Hepatocyte (in vitro differentiated cells): ENCODE measurements at regions not wholly inside any gene's neighbourhood (a gene's known extent, or its start where the extent isn't known, plus 50 kb on each side); places are given as distances from the start of the nearest gene placed in this dataset.

Experiments
- DNase-seq: peaks from one replicate; pipeline ENCODE4 v3.0.0-alpha.2; 2016; ENCODE audit warnings: low spot score
- H2AFZ ChIP-seq: fragments of 200-600 bp; sonication (generic); 2 replicates; pipeline ENCODE4 v1.6.0; 2016; ENCODE audit warnings: antibody characterized with exemption, mild to moderate bottlenecking
- H3K27ac ChIP-seq: fragments of 200-600 bp; sonication (generic); 2 replicates; pipeline ENCODE4 v1.5.1; 2016; ENCODE audit warnings: mild to moderate bottlenecking
- H3K27me3 ChIP-seq: fragments of 200-600 bp; sonication (generic); 2 replicates; pipeline ENCODE4 v1.6.1; 2016
- H3K36me3 ChIP-seq: fragments of 200-600 bp; sonication (generic); replicated peaks from 2 replicates; pipeline ENCODE4 v1.5.1; 2016; ENCODE audit warnings: low read depth; ENCODE audit not compliant: insufficient read depth
- H3K4me1 ChIP-seq: fragments of 200-600 bp; sonication (generic); 2 replicates; pipeline ENCODE4 v1.5.1; 2016; ENCODE audit warnings: mild to moderate bottlenecking, moderate library complexity; ENCODE audit not compliant: insufficient read depth
- H3K4me2 ChIP-seq: fragments of 200-600 bp; sonication (generic); 2 replicates; pipeline ENCODE4 v1.6.0; 2016
- H3K4me3 ChIP-seq: fragments of 200-600 bp; sonication (generic); 2 replicates; pipeline ENCODE4 v1.5.1; 2016; ENCODE audit warnings: mild to moderate bottlenecking
- H3K79me2 ChIP-seq: fragments of 200-600 bp; sonication (generic); 2 replicates; pipeline ENCODE4 v1.6.0; 2017; ENCODE audit warnings: mild to moderate bottlenecking
- H3K9me2 ChIP-seq: fragments of 200-600 bp; sonication (generic); replicated peaks from 2 replicates; pipeline ENCODE4 v1.6.0; 2017; ENCODE audit warnings: mild to moderate bottlenecking; ENCODE audit not compliant: insufficient read depth
- H3K9me3 ChIP-seq: fragments of 200-600 bp; sonication (generic); 2 replicates; pipeline ENCODE4 v1.5.1; 2016; ENCODE audit warnings: low read depth, mild to moderate bottlenecking
- H4K20me1 ChIP-seq: fragments of 200-600 bp; sonication (generic); 2 replicates; pipeline ENCODE4 v1.6.0; 2016; ENCODE audit warnings: mild to moderate bottlenecking; ENCODE audit not compliant: insufficient read depth, poor library complexity, severe bottlenecking
- EZH2 ChIP-seq: fragments of 200-600 bp; sonication (generic); IDR thresholded peaks from 2 replicates; pipeline ENCODE4 v1.6.1; 2016; ENCODE audit warnings: antibody characterized with exemption, mild to moderate bottlenecking, borderline replicate concordance
- EZH2phosphoT487 ChIP-seq: fragments of 200-600 bp; sonication (generic); IDR thresholded peaks from one replicate; pipeline ENCODE4 v1.6.1; 2018; ENCODE audit warnings: antibody characterized with exemption, mild to moderate bottlenecking, low read depth, moderate library complexity; ENCODE audit not compliant: unreplicated experiment, severe bottlenecking
- WGBS: methylation state at CpG from one replicate; pipeline ENCODE4 v1.1.6; 2016; ENCODE audit warnings: low lambda C conversion rate; ENCODE audit errors: missing lambda C conversion rate; 5-methylcytosine and 5-hydroxymethylcytosine counted together
- TF ChIP-seq, protein P1 (sequence below): fragments of 200-600 bp; sonication (generic); IDR thresholded peaks from 2 replicates; pipeline ENCODE4 v1.5.1; 2016; ENCODE audit warnings: antibody characterized with exemption, mild to moderate bottlenecking; ENCODE audit not compliant: poor library complexity

DNA sequence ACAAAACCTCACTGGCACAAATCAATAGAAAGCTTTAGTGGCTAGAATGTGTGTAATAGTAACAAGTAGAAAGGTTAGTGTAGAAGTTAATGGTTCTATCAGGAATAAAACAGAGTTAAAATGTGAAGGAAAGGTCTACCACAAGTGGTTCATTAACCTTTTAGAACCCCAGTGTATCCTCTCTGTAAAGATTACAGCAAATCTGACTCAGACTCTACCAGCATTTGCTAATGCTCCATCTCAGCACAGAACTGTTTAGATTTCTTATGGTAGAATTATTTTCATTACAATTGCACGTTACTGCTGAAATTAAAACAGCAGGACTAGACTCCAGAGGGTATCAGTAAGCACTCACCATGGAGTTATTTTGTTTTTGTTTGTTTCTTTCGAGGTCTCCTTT is 609.0 kb upstream of the LMO3 start:
- no peaks in the 10 kb centered on the region for H3K4me1 ChIP-seq
- H3K4me2 ChIP-seq = no peak overlapping the region
- no peaks in the 10 kb centered on the region for H3K36me3 ChIP-seq
- no peak overlapping the region for H3K27ac ChIP-seq
- H3K79me2 ChIP-seq = no peaks in the 10 kb centered on the region
- 35% methylated on average over 2 of the region's 2 CpGs for WGBS
- H3K9me3 ChIP-seq = no peaks in the 10 kb centered on the region
- no peak for DNase-seq
- no peaks in the 10 kb centered on the region for H3K9me2 ChIP-seq
- H2AFZ ChIP-seq = no peak overlapping the region
- H3K27me3 ChIP-seq = no peaks in the 10 kb centered on the region
- H4K20me1 ChIP-seq = no peaks in the 10 kb centered on the region
- TF ChIP-seq EZH2 (no peak), EZH2phosphoT487 (no peak)
- TF ChIP-seq, protein P1, sequence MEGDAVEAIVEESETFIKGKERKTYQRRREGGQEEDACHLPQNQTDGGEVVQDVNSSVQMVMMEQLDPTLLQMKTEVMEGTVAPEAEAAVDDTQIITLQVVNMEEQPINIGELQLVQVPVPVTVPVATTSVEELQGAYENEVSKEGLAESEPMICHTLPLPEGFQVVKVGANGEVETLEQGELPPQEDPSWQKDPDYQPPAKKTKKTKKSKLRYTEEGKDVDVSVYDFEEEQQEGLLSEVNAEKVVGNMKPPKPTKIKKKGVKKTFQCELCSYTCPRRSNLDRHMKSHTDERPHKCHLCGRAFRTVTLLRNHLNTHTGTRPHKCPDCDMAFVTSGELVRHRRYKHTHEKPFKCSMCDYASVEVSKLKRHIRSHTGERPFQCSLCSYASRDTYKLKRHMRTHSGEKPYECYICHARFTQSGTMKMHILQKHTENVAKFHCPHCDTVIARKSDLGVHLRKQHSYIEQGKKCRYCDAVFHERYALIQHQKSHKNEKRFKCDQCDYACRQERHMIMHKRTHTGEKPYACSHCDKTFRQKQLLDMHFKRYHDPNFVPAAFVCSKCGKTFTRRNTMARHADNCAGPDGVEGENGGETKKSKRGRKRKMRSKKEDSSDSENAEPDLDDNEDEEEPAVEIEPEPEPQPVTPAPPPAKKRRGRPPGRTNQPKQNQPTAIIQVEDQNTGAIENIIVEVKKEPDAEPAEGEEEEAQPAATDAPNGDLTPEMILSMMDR = no peak
- no peak overlapping the region for H3K4me3 ChIP-seq

DNA sequence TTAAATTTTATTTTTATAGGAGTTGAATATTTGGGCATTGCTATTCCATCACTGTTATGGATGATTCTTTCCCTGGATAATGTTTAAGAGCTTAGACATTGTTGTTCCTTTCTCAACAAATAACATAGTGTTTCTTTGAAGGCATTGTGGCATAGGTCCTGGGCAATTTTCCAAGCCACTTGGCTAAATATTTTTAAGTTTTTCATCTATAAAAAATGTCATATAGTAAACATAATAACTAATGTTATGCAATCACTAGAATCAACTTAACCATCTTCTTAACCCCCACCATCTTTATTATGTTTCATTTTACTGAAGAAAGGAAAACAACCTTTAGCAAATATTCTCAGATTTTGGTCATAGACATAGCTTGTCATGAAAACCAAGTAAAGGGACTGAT is 600.6 kb upstream of the LMO3 start:
- Histone ChIP-seq H3K36me3 (no peaks in the 10 kb centered on the region), H3K27ac (no peak overlapping the region), H4K20me1 (no peaks in the 10 kb centered on the region), H2AFZ (no peak overlapping the region), H3K4me2 (no peak overlapping the region), H3K79me2 (no peaks in the 10 kb centered on the region), H3K9me3 (no peaks in the 10 kb centered on the region), H3K4me3 (no peak overlapping the region), H3K27me3 (no peaks in the 10 kb centered on the region), H3K9me2 (no peaks in the 10 kb centered on the region), H3K4me1 (no peaks in the 10 kb centered on the region)
- DNase-seq = no peak
- TF ChIP-seq EZH2 = no peak
- no peak for TF ChIP-seq EZH2phosphoT487
- TF ChIP-seq, protein P1 = no peak

DNA sequence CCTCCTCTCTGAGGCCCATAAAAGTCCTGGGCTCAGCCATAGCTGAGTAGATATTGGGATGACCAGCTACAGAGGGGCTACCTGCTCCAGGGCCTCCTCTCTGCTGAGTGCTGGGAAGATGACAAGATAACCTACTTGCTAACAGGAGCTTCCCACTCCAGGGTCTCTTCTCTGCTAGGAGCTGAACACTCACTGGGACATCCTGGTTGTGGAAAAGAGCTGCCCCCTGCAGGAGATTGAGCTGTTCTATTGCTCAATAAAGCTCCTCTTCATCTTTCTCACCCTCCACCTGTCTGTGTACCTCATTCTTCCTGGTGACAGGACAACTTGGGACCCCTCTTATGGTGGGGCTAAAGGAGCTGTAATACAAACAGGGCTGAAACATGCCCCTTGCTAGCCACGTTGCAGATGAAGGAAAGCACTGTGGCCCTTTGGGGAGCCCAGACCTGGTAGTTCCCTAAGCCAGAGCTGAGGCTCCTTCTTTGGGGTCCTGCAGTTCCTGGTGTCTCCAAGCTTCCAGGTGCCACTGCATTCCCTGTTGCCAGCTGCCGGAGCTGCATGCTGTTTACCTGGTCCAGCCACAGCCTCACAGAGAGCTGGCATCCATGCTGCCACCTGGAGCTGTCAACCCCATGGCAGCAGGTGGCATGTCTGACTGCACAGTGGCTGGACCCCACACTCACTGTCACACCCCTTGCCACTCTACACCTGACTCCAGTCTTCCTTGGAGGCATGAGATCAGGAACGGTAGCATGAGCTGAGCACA is 598.5 kb upstream of the LMO3 start:
- no peak overlapping the region for H3K4me2 ChIP-seq
- WGBS = 95% methylated on average over 3 of the region's 3 CpGs
- TF ChIP-seq EZH2 (no peak), EZH2phosphoT487 (no peak)
- TF ChIP-seq, protein P1 = no peak

More for the DNA sequence above, 598.5 kb upstream of the LMO3 start:
- Histone ChIP-seq H3K79me2 (no peaks in the 10 kb centered on the region), H3K4me3 (no peak overlapping the region), H4K20me1 (no peaks in the 10 kb centered on the region), H3K27ac (no peak overlapping the region), H3K4me1 (no peaks in the 10 kb centered on the region), H3K36me3 (no peaks in the 10 kb centered on the region), H3K27me3 (no peaks in the 10 kb centered on the region), H3K9me3 (no peaks in the 10 kb centered on the region), H3K9me2 (no peaks in the 10 kb centered on the region), H2AFZ (no peak overlapping the region)
- no peak for DNase-seq
